CD14-positive monocyte (primary cell): ENCODE measurements at regions not wholly inside any gene's neighbourhood (a gene's known extent, or its start where the extent isn't known, plus 50 kb on each side); places are given as distances from the start of the nearest gene placed in this dataset.

ENCODE experiments used
- DNase-seq, 3 donors: peaks; one replicate each; pipeline ENCODE4 v3.0.0-alpha.2; 2011 to 2022
- H2AFZ ChIP-seq: 2 replicates; pipeline ENCODE4 v1.6.0; 2012; ENCODE audit warnings: mild to moderate bottlenecking, low read depth, low read length, inconsistent platforms; ENCODE audit not compliant: insufficient read depth, poor library complexity, severe bottlenecking
- H3K27ac ChIP-seq, 2 donors: 1 replicate in 1 of 2; 2 replicates in 1 of 2; pipeline ENCODE4 v1.5.1; 2012 to 2013; ENCODE audit warnings: low read length in 2 of 2, control low read depth in 1 of 2, inconsistent platforms in 1 of 2, low read depth in 1 of 2, mild to moderate bottlenecking in 1 of 2
- H3K27me3 ChIP-seq, 2 donors: one replicate each; pipeline versions ENCODE4 v1.6.0 to v1.6.1; 2011 to 2013; ENCODE audit warnings: low read length in 2 of 2; ENCODE audit not compliant: control insufficient read depth in 2 of 2, insufficient read depth in 2 of 2
- H3K36me3 ChIP-seq, 2 donors: replicated peaks in 1 of 2; 1 replicate in 1 of 2; 2 replicates in 1 of 2; pipeline versions ENCODE4 v1.5.1 to v1.6.1; 2012 to 2013; ENCODE audit warnings: low read length in 2 of 2, control low read depth in 1 of 2, inconsistent platforms in 1 of 2, mild to moderate bottlenecking in 1 of 2; ENCODE audit not compliant: insufficient read depth in 2 of 2, control insufficient read depth in 1 of 2
- H3K4me1 ChIP-seq, 2 donors: 1 replicate in 1 of 2; 2 replicates in 1 of 2; pipeline versions ENCODE4 v1.5.1 to v1.6.1; 2012 to 2013; ENCODE audit warnings: low read length in 2 of 2, control low read depth in 1 of 2, inconsistent platforms in 1 of 2, mild to moderate bottlenecking in 1 of 2, moderate library complexity in 1 of 2; ENCODE audit not compliant: insufficient read depth in 2 of 2, control insufficient read depth in 1 of 2
- H3K4me2 ChIP-seq: replicated peaks from 2 replicates; pipeline ENCODE3; 2012; ENCODE audit warnings: low read length, moderate library complexity, mild to moderate bottlenecking; ENCODE audit not compliant: poor library complexity, severe bottlenecking; ENCODE audit errors: extremely low read depth
- H3K4me3 ChIP-seq, 3 experiments: fragments of 200-600 bp in 1 of 3; sonication (generic) in 1 of 3; replicated peaks in 1 of 3; 1 replicate in 2 of 3; 2 replicates in 1 of 3; pipeline ENCODE4 v1.5.1; 2011 to 2013; ENCODE audit warnings: low read length in 3 of 3, mild to moderate bottlenecking in 3 of 3, control low read depth in 2 of 3, low read depth in 2 of 3, inconsistent platforms in 1 of 3, moderate library complexity in 1 of 3
- H3K79me2 ChIP-seq: 2 replicates; pipeline ENCODE4 v1.6.0; 2012; ENCODE audit warnings: mild to moderate bottlenecking, control low read depth, inconsistent platforms, low read length, moderate library complexity; ENCODE audit not compliant: insufficient read depth
- H3K9ac ChIP-seq: 2 replicates; pipeline ENCODE4 v1.6.0; 2017; ENCODE audit warnings: low read length, mild to moderate bottlenecking; ENCODE audit not compliant: insufficient read depth, poor library complexity, severe bottlenecking
- H3K9me3 ChIP-seq, 2 donors: replicated peaks in 1 of 2; 1 replicate in 1 of 2; 2 replicates in 1 of 2; pipeline versions ENCODE4 v1.5.1 to v1.6.1; 2012 to 2013; ENCODE audit warnings: low read length in 2 of 2, control low read depth in 1 of 2; ENCODE audit not compliant: control insufficient read depth in 1 of 2, insufficient read depth in 1 of 2
- H4K20me1 ChIP-seq: 2 replicates; pipeline ENCODE4 v1.6.0; 2012; ENCODE audit warnings: mild to moderate bottlenecking, low read length, control low read depth, moderate library complexity; ENCODE audit not compliant: insufficient read depth
- H3K27ac Mint-ChIP-seq, 7 donors: one replicate each; pipeline ENCODE4 v1.8.0; 2020; ENCODE audit warnings: mild to moderate bottlenecking in 7 of 7, mixed read lengths in 7 of 7, moderate library complexity in 6 of 7, inconsistent platforms in 2 of 7
- H3K27me3 Mint-ChIP-seq, 3 donors: one replicate each; pipeline ENCODE4 v1.8.0; 2021 to 2022; ENCODE audit warnings: low read depth in 3 of 3, mild to moderate bottlenecking in 3 of 3, mixed read lengths in 3 of 3, moderate library complexity in 3 of 3, inconsistent platforms in 1 of 3
- H3K36me3 Mint-ChIP-seq, 2 donors: one replicate each; pipeline ENCODE4 v1.8.0; 2020; ENCODE audit warnings: mixed read lengths in 2 of 2, inconsistent platforms in 1 of 2, mild to moderate bottlenecking in 1 of 2
- H3K4me1 Mint-ChIP-seq: one replicate; pipeline ENCODE4 v1.8.0; 2020; ENCODE audit warnings: mild to moderate bottlenecking, mixed read lengths
- H3K4me3 Mint-ChIP-seq, 2 donors: one replicate each; pipeline ENCODE4 v1.8.0; 2020; ENCODE audit warnings: mild to moderate bottlenecking in 2 of 2, mixed read lengths in 2 of 2, moderate library complexity in 1 of 2
- H3K9me3 Mint-ChIP-seq, 7 donors: one replicate each; pipeline ENCODE4 v1.8.0; 2020 to 2022; ENCODE audit warnings: mixed read lengths in 7 of 7, mild to moderate bottlenecking in 6 of 7, moderate library complexity in 6 of 7, inconsistent platforms in 2 of 7
- CTCF ChIP-seq: fragments of 200-600 bp; IDR thresholded peaks from one replicate; pipeline ENCODE4 v1.8.0; 2022; ENCODE audit warnings: antibody characterized with exemption, mild to moderate bottlenecking
- WGBS: methylation state at CpG from one replicate; pipeline ENCODE4 v1.1.5; 2013; ENCODE audit warnings: missing lambda C conversion rate; ENCODE audit not compliant: insufficient coverage; 5-methylcytosine and 5-hydroxymethylcytosine counted together
- intact Hi-C, 2 donors: fragments of 100-400 bp; cut with micrococcal nuclease; formaldehyde crosslinking; loops; one replicate each; pipeline versions ENCODE4 v1.15.0 to v1.15.1; 2023

- Histone ChIP-seq H3K9ac (no peak overlapping the region), H3K4me2 (no peak overlapping the region), H3K36me3 (no peaks in the 10 kb centered on the region), H3K27me3 (no peaks in the 10 kb centered on the region), H4K20me1 (no peaks in the 10 kb centered on the region), H2AFZ (no peak overlapping the region), H3K27ac (no peak overlapping the region), H3K9me3 (peaks cover 0 to 5% of the 10 kb centered on the region in 2 donors), H3K4me3 (no peak overlapping the region), H3K79me2 (no peaks in the 10 kb centered on the region), H3K4me1 (no peaks in the 10 kb centered on the region)
- WGBS = no CpG with 5 or more reads among the region's 1 CpG
- DNase-seq = no peak
- Mint-ChIP-seq H3K36me3 (no peaks in the 10 kb centered on the region), H3K27ac (no peak overlapping the region), H3K4me3 (no peak overlapping the region), H3K27me3 (peaks cover 0 to 5% (median 2%) of the 10 kb centered on the region in 3 donors), H3K9me3 (peaks cover 3 to 12% (median 7%) of the 10 kb centered on the region in 7 donors), H3K4me1 (no peaks in the 10 kb centered on the region)
- TF ChIP-seq CTCF = no peak
- intact Hi-C loops = no loop called here
Measured at GRCh38 chr4:127071443-127071842, 561.3 kb upstream of the INTU start.

- no peak overlapping the region for H3K9ac ChIP-seq
- no peak overlapping the region for H2AFZ ChIP-seq
- no peak for DNase-seq
- H3K4me3 ChIP-seq = no peak overlapping the region
- no peak overlapping the region for H3K27ac Mint-ChIP-seq
- H3K36me3 Mint-ChIP-seq = no peaks in the 10 kb centered on the region
- no peak overlapping the region for H3K4me2 ChIP-seq
- no peaks in the 10 kb centered on the region for H3K36me3 ChIP-seq
- no peaks in the 10 kb centered on the region for H3K4me1 Mint-ChIP-seq
- H3K4me1 ChIP-seq = no peaks in the 10 kb centered on the region
- no peaks in the 10 kb centered on the region for H3K79me2 ChIP-seq
- intact Hi-C loops = no loop called here
- H3K9me3 ChIP-seq = peaks cover 12 to 16% of the 10 kb centered on the region in 2 donors
- H4K20me1 ChIP-seq = no peaks in the 10 kb centered on the region
- TF ChIP-seq CTCF = no peak
- H3K4me3 Mint-ChIP-seq = no peak overlapping the region
- no peaks in the 10 kb centered on the region for H3K27me3 ChIP-seq
- H3K27ac ChIP-seq = no peak overlapping the region
- H3K27me3 Mint-ChIP-seq = peaks cover 0 to 3% (median 1%) of the 10 kb centered on the region in 3 donors
- 67% methylated on average over 2 of the region's 5 CpGs for WGBS
- peaks cover 3 to 15% (median 11%) of the 10 kb centered on the region in 7 donors for H3K9me3 Mint-ChIP-seq
Measured at GRCh38 chr4:127080141-127080540, 552.6 kb upstream of the INTU start.
